HepG2 (cell line): ENCODE measurements at regions not wholly inside any gene's neighbourhood (a gene's known extent, or its start where the extent isn't known, plus 50 kb on each side); places are given as distances from the start of the nearest gene placed in this dataset.

Source experiments
- ETV6 ChIP-seq: sonication (generic); formaldehyde crosslinking; conservative IDR thresholded peaks from 2 replicates; pipeline ENCODE4 v1.4.0; 2020; ENCODE audit warnings: missing genetic modification reagents
- JUND ChIP-seq: sonication (generic); formaldehyde crosslinking; IDR thresholded peaks from 2 replicates; pipeline ENCODE4 v1.8.0; 2022; ENCODE audit warnings: mild to moderate bottlenecking, missing genetic modification reagents
- RBM39 ChIP-seq: fragments of 200-400 bp; formaldehyde crosslinking; IDR thresholded peaks from one replicate; pipeline ENCODE4 v1.6.1; 2018; ENCODE audit warnings: antibody characterized with exemption, mild to moderate bottlenecking, low read depth, low read length; ENCODE audit not compliant: poor library complexity, severe bottlenecking
- SRSF1 ChIP-seq: fragments of 200-400 bp; formaldehyde crosslinking; optimal IDR thresholded peaks from 2 replicates; pipeline ENCODE3; 2017; ENCODE audit warnings: mild to moderate bottlenecking, low read depth, low read length, moderate library complexity
- ZFY ChIP-seq: sonication (generic); formaldehyde crosslinking; IDR thresholded peaks from 2 replicates; pipeline ENCODE4 v1.4.0; 2020; ENCODE audit warnings: missing genetic modification reagents
- ZNF776 ChIP-seq: sonication (generic); formaldehyde crosslinking; IDR thresholded peaks from 2 replicates; pipeline ENCODE4 v1.4.0; 2020; ENCODE audit warnings: mild to moderate bottlenecking, missing genetic modification reagents
- ZNF891 ChIP-seq: sonication (generic); formaldehyde crosslinking; IDR thresholded peaks from 2 replicates; pipeline ENCODE4 v1.5.0; 2020; ENCODE audit warnings: mild to moderate bottlenecking, missing genetic modification reagents
- TF ChIP-seq, protein P1 (sequence below): sonication (generic); formaldehyde crosslinking; IDR thresholded peaks from 2 replicates; pipeline ENCODE4 v1.8.0; 2022; ENCODE audit warnings: missing genetic modification reagents, mild to moderate bottlenecking, borderline replicate concordance
- TF ChIP-seq, protein P2 (sequence below): sonication (generic); formaldehyde crosslinking; IDR thresholded peaks from 2 replicates; pipeline ENCODE4 v1.4.0; 2020; ENCODE audit warnings: low read depth, mild to moderate bottlenecking, missing genetic modification reagents
- TF ChIP-seq, protein P3 (sequence below): sonication (generic); formaldehyde crosslinking; IDR thresholded peaks from 2 replicates; pipeline ENCODE4 v1.5.1; 2020; ENCODE audit warnings: mild to moderate bottlenecking, missing genetic modification reagents, borderline replicate concordance

DNA sequence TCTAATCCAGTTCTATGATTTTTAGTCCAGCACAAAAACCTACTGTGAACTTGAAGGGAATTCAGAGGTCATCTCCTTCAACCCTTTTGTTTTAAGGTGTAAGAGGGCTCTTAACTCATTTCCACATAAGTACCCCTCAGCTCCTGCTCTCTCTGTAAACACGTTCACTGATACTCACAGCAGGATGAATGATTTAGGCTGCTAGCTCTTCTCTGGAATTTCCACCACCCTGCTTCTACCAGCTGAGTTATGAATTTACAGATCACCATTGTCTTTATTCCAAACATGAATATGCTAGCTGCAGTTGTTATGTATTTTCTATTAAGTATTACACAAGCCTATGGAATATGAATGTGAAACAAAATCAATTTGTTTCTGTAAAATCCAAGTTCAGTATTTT lies 101.3 kb upstream of the NANOGP8 start (continued):
- TF ChIP-seq RBM39 (no peak), ETV6 (no peak), ZNF891 (CRISPR knock-in tag) (no peak), JUND (CRISPR knock-in tag) (no peak), ZFY (CRISPR knock-in tag) (no peak), SRSF1 (no peak), ZNF776 (CRISPR knock-in tag) (no peak)
- TF ChIP-seq, protein P1, sequence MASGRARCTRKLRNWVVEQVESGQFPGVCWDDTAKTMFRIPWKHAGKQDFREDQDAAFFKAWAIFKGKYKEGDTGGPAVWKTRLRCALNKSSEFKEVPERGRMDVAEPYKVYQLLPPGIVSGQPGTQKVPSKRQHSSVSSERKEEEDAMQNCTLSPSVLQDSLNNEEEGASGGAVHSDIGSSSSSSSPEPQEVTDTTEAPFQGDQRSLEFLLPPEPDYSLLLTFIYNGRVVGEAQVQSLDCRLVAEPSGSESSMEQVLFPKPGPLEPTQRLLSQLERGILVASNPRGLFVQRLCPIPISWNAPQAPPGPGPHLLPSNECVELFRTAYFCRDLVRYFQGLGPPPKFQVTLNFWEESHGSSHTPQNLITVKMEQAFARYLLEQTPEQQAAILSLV (CRISPR knock-in tag), result no peak
- TF ChIP-seq, protein P2, sequence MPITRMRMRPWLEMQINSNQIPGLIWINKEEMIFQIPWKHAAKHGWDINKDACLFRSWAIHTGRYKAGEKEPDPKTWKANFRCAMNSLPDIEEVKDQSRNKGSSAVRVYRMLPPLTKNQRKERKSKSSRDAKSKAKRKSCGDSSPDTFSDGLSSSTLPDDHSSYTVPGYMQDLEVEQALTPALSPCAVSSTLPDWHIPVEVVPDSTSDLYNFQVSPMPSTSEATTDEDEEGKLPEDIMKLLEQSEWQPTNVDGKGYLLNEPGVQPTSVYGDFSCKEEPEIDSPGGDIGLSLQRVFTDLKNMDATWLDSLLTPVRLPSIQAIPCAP (CRISPR knock-in tag), result no peak
- TF ChIP-seq, protein P3, sequence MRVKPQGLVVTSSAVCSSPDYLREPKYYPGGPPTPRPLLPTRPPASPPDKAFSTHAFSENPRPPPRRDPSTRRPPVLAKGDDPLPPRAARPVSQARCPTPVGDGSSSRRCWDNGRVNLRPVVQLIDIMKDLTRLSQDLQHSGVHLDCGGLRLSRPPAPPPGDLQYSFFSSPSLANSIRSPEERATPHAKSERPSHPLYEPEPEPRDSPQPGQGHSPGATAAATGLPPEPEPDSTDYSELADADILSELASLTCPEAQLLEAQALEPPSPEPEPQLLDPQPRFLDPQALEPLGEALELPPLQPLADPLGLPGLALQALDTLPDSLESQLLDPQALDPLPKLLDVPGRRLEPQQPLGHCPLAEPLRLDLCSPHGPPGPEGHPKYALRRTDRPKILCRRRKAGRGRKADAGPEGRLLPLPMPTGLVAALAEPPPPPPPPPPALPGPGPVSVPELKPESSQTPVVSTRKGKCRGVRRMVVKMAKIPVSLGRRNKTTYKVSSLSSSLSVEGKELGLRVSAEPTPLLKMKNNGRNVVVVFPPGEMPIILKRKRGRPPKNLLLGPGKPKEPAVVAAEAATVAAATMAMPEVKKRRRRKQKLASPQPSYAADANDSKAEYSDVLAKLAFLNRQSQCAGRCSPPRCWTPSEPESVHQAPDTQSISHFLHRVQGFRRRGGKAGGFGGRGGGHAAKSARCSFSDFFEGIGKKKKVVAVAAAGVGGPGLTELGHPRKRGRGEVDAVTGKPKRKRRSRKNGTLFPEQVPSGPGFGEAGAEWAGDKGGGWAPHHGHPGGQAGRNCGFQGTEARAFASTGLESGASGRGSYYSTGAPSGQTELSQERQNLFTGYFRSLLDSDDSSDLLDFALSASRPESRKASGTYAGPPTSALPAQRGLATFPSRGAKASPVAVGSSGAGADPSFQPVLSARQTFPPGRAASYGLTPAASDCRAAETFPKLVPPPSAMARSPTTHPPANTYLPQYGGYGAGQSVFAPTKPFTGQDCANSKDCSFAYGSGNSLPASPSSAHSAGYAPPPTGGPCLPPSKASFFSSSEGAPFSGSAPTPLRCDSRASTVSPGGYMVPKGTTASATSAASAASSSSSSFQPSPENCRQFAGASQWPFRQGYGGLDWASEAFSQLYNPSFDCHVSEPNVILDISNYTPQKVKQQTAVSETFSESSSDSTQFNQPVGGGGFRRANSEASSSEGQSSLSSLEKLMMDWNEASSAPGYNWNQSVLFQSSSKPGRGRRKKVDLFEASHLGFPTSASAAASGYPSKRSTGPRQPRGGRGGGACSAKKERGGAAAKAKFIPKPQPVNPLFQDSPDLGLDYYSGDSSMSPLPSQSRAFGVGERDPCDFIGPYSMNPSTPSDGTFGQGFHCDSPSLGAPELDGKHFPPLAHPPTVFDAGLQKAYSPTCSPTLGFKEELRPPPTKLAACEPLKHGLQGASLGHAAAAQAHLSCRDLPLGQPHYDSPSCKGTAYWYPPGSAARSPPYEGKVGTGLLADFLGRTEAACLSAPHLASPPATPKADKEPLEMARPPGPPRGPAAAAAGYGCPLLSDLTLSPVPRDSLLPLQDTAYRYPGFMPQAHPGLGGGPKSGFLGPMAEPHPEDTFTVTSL (CRISPR knock-in tag), result no peak
